Mesenchymal stem cell (in vitro differentiated cells and primary cell): ENCODE measurements at regions not wholly inside any gene's neighbourhood (a gene's known extent, or its start where the extent isn't known, plus 50 kb on each side); places are given as distances from the start of the nearest gene placed in this dataset.
"Not testable (repeated sequence)": the region's sequence is repeated elsewhere in the genome, so short reads cannot be mapped to it uniquely, and the experiment has no call there.

Source experiments
- DNase-seq: peaks from one replicate; pipeline ENCODE4 v3.0.0-alpha.2; 2013
- H2AFZ ChIP-seq: one replicate; pipeline ENCODE4 v1.6.1; 2013; ENCODE audit warnings: low read depth, mild to moderate bottlenecking, control low read depth, inconsistent platforms, low read length, moderate library complexity
- H2AK5ac ChIP-seq: 2 replicates; pipeline ENCODE4 v1.6.1; 2013; ENCODE audit warnings: low read length, moderate library complexity, mild to moderate bottlenecking, inconsistent platforms; ENCODE audit not compliant: severe bottlenecking
- H2BK120ac ChIP-seq: one replicate; pipeline ENCODE4 v1.6.1; 2013; ENCODE audit warnings: low read depth, mild to moderate bottlenecking, inconsistent platforms, low read length, moderate library complexity
- H2BK12ac ChIP-seq, 2 experiments: one replicate each; pipeline ENCODE4 v1.6.1; 2013; ENCODE audit warnings: inconsistent platforms in 2 of 2, low read length in 2 of 2, mild to moderate bottlenecking in 2 of 2, moderate library complexity in 2 of 2, control low read depth in 1 of 2
- H2BK15ac ChIP-seq: one replicate; pipeline ENCODE4 v1.6.1; 2013; ENCODE audit warnings: mild to moderate bottlenecking, low read depth, inconsistent platforms; ENCODE audit not compliant: poor library complexity, severe bottlenecking
- H2BK5ac ChIP-seq: 2 replicates; pipeline ENCODE4 v1.6.1; 2013; ENCODE audit warnings: low read depth, mild to moderate bottlenecking, low read length, control low read depth, inconsistent platforms; ENCODE audit not compliant: poor library complexity, severe bottlenecking
- H3K14ac ChIP-seq, 2 experiments: one replicate each; pipeline ENCODE4 v1.6.1; 2013; ENCODE audit warnings: inconsistent platforms in 2 of 2, low read length in 2 of 2, control low read depth in 1 of 2, mild to moderate bottlenecking in 1 of 2, moderate library complexity in 1 of 2
- H3K18ac ChIP-seq, 2 experiments: one replicate each; pipeline ENCODE4 v1.6.1; 2013; ENCODE audit warnings: inconsistent platforms in 2 of 2, low read length in 2 of 2, control low read depth in 1 of 2, low read depth in 1 of 2, mild to moderate bottlenecking in 1 of 2
- H3K23ac ChIP-seq, 2 experiments: one replicate each; pipeline ENCODE4 v1.6.1; 2013; ENCODE audit warnings: inconsistent platforms in 2 of 2, low read length in 2 of 2, mild to moderate bottlenecking in 2 of 2, moderate library complexity in 2 of 2, control low read depth in 1 of 2
- H3K27ac ChIP-seq: 2 replicates; pipeline ENCODE4 v1.5.1; 2013; ENCODE audit warnings: mild to moderate bottlenecking, moderate library complexity, low read length, control low read depth, inconsistent platforms; ENCODE audit not compliant: poor library complexity, severe bottlenecking
- H3K27me3 ChIP-seq, 2 experiments: 2 replicates each; pipeline versions ENCODE4 v1.6.1 to v1.7.0; 2013; ENCODE audit warnings: low read length in 2 of 2, mild to moderate bottlenecking in 2 of 2, moderate library complexity in 2 of 2, control low read depth in 1 of 2, inconsistent platforms in 1 of 2; ENCODE audit not compliant: control insufficient read depth in 1 of 2, insufficient read depth in 1 of 2
- H3K36me3 ChIP-seq, 2 experiments: 2 replicates each; pipeline versions ENCODE4 v1.6.1 to v1.7.0; 2013; ENCODE audit warnings: low read length in 2 of 2, control low read depth in 1 of 2, inconsistent platforms in 1 of 2, low read depth in 1 of 2, mild to moderate bottlenecking in 1 of 2; ENCODE audit not compliant: insufficient read depth in 2 of 2, control insufficient read depth in 1 of 2
- H3K4ac ChIP-seq, 2 experiments: one replicate each; pipeline ENCODE4 v1.6.1; 2013; ENCODE audit warnings: inconsistent platforms in 2 of 2, low read length in 2 of 2, mild to moderate bottlenecking in 2 of 2, moderate library complexity in 2 of 2, control low read depth in 1 of 2, low read depth in 1 of 2
- H3K4me1 ChIP-seq: 2 replicates; pipeline ENCODE4 v1.6.1; 2013; ENCODE audit warnings: low read depth, low read length, control low read depth; ENCODE audit not compliant: control insufficient read depth, insufficient read depth
- H3K4me2 ChIP-seq: 2 replicates; pipeline ENCODE4 v1.6.1; 2013; ENCODE audit warnings: low read length, mild to moderate bottlenecking, inconsistent platforms; ENCODE audit not compliant: poor library complexity, severe bottlenecking
- H3K4me3 ChIP-seq, 2 experiments: 2 replicates each; pipeline versions ENCODE4 v1.5.1 to v1.7.0; 2013; ENCODE audit warnings: low read length in 2 of 2, mild to moderate bottlenecking in 2 of 2, control low read depth in 1 of 2, low read depth in 1 of 2; ENCODE audit not compliant: insufficient read depth in 1 of 2
- H3K79me1 ChIP-seq: replicated peaks from 2 replicates; pipeline ENCODE4 v1.6.1; 2013; ENCODE audit warnings: mild to moderate bottlenecking, control low read depth, low read length, inconsistent platforms; ENCODE audit not compliant: poor library complexity, severe bottlenecking
- H3K9ac ChIP-seq: 2 replicates; pipeline ENCODE4 v1.7.0; 2013; ENCODE audit warnings: mild to moderate bottlenecking, low read length, moderate library complexity
- H3K9me3 ChIP-seq: 2 replicates; pipeline ENCODE4 v1.7.0; 2013; ENCODE audit warnings: mild to moderate bottlenecking, low read length; ENCODE audit not compliant: control insufficient read depth
- H4K8ac ChIP-seq: one replicate; pipeline ENCODE4 v1.6.1; 2013; ENCODE audit warnings: inconsistent platforms, mild to moderate bottlenecking, low read length, moderate library complexity
- H4K91ac ChIP-seq: one replicate; pipeline ENCODE4 v1.6.1; 2013; ENCODE audit warnings: mild to moderate bottlenecking, low read length, inconsistent platforms
- WGBS: methylation state at CpG from one replicate; pipeline ENCODE4 v1.1.7; 2013; ENCODE audit warnings: mixed read lengths; 5-methylcytosine and 5-hydroxymethylcytosine counted together

GRCh38 chr6:69466979-69467570, 329.7 kb downstream of the LMBRD1 start:
- Histone ChIP-seq H3K79me1 (no peaks in the 10 kb centered on the region), H2AFZ (no peak overlapping the region), H3K4me1 (no peaks in the 10 kb centered on the region), H3K4ac (no peak overlapping the region), H4K8ac (no peak overlapping the region), H3K9ac (no peak overlapping the region), H3K4me3 (no peak overlapping the region), H3K36me3 (no peaks in the 10 kb centered on the region), H2BK5ac (no peak overlapping the region), H4K91ac (no peak overlapping the region), H3K9me3 (peaks cover 5% of the 10 kb centered on the region), H3K4me2 (no peak overlapping the region), H3K27ac (no peak overlapping the region), H3K18ac (no peak overlapping the region), H2AK5ac (no peak overlapping the region), H3K23ac (no peak overlapping the region), H2BK15ac (no peak overlapping the region), H2BK120ac (no peak overlapping the region), H3K27me3 (no peaks in the 10 kb centered on the region), H2BK12ac (no peak overlapping the region), H3K14ac (no peak overlapping the region)
- WGBS, result 93% methylated on average over 26 of the region's 26 CpGs
- DNase-seq, result no peak

- H2BK12ac ChIP-seq, result no peak overlapping the region
- H3K14ac ChIP-seq, result no peak overlapping the region
- H2BK15ac ChIP-seq, result no peak overlapping the region
- peaks cover 5% of the 10 kb centered on the region for H3K9me3 ChIP-seq
- H3K79me1 ChIP-seq, result no peaks in the 10 kb centered on the region
- no peak overlapping the region for H3K27ac ChIP-seq
- H3K23ac ChIP-seq, result no peak overlapping the region
- H3K9ac ChIP-seq, result no peak overlapping the region
- H2AK5ac ChIP-seq, result no peak overlapping the region
- no peak overlapping the region for H3K4me2 ChIP-seq
- no peak overlapping the region for H2BK120ac ChIP-seq
- H3K4me1 ChIP-seq, result no peaks in the 10 kb centered on the region
- H3K18ac ChIP-seq, result no peak overlapping the region
- H2AFZ ChIP-seq, result no peak overlapping the region
- no peaks in the 10 kb centered on the region for H3K36me3 ChIP-seq
- H3K4ac ChIP-seq, result no peak overlapping the region
- no peak for DNase-seq
- no peak overlapping the region for H4K91ac ChIP-seq
- no peak overlapping the region for H3K4me3 ChIP-seq
- H2BK5ac ChIP-seq, result no peak overlapping the region
- no peak overlapping the region for H4K8ac ChIP-seq
- H3K27me3 ChIP-seq, result no peaks in the 10 kb centered on the region
Measured at GRCh38 chr6:69465866-69466265, 330.9 kb downstream of the LMBRD1 start.

- no peaks in the 10 kb centered on the region for H3K4me1 ChIP-seq
- H3K9me3 ChIP-seq, result peaks cover 3% of the 10 kb centered on the region
- no peak overlapping the region for H2AFZ ChIP-seq
- no peak overlapping the region for H2BK120ac ChIP-seq
- H2AK5ac ChIP-seq, result no peak overlapping the region
- WGBS, result 81% methylated on average over 3 of the region's 3 CpGs
- H3K4me2 ChIP-seq, result no peak overlapping the region
- H3K4me3 ChIP-seq, result no peak overlapping the region
- H3K27ac ChIP-seq, result no peak overlapping the region
- H3K18ac ChIP-seq, result no peak overlapping the region
- H2BK15ac ChIP-seq, result no peak overlapping the region
- no peaks in the 10 kb centered on the region for H3K27me3 ChIP-seq
- DNase-seq, result no peak
- no peak overlapping the region for H3K4ac ChIP-seq
- H3K9ac ChIP-seq, result no peak overlapping the region
- no peaks in the 10 kb centered on the region for H3K79me1 ChIP-seq
- no peak overlapping the region for H2BK12ac ChIP-seq
- no peak overlapping the region for H3K23ac ChIP-seq
- no peak overlapping the region for H2BK5ac ChIP-seq
- H3K36me3 ChIP-seq, result no peaks in the 10 kb centered on the region
- no peak overlapping the region for H3K14ac ChIP-seq
- no peak overlapping the region for H4K91ac ChIP-seq
- H4K8ac ChIP-seq, result no peak overlapping the region
Measured at GRCh38 chr6:69456086-69456485, 340.7 kb downstream of the LMBRD1 start.

GRCh38 chr6:69454619-69455018, 342.2 kb downstream of the LMBRD1 start:
- H3K18ac ChIP-seq, H3K36me3 ChIP-seq, H3K9ac ChIP-seq, H2BK15ac ChIP-seq, H2AK5ac ChIP-seq, H3K9me3 ChIP-seq, H2BK120ac ChIP-seq, H2AFZ ChIP-seq, H3K23ac ChIP-seq, H3K14ac ChIP-seq, H3K4me2 ChIP-seq, H2BK12ac ChIP-seq, H3K4me3 ChIP-seq, H3K4ac ChIP-seq, H4K8ac ChIP-seq, DNase-seq, H3K27me3 ChIP-seq, H3K27ac ChIP-seq, H2BK5ac ChIP-seq, H3K4me1 ChIP-seq, H4K91ac ChIP-seq, H3K79me1 ChIP-seq: not testable (repeated sequence)
- WGBS, result 100% methylated on average over 1 of the region's 2 CpGs
